Ovary (tissue), 3 donors: ENCODE measurements at regions not wholly inside any gene's neighbourhood (a gene's known extent, or its start where the extent isn't known, plus 50 kb on each side); places are given as distances from the start of the nearest gene placed in this dataset.

Experiments
- EP300 ChIP-seq: sonication (generic); formaldehyde crosslinking; IDR thresholded peaks from one replicate; pipeline ENCODE4 v1.6.1; 2017; ENCODE audit warnings: antibody characterized with exemption
- POLR2A ChIP-seq: fragments of 450-650 bp; IDR thresholded peaks from one replicate; pipeline ENCODE4 v1.6.1; 2017; ENCODE audit warnings: antibody characterized with exemption, mild to moderate bottlenecking, moderate library complexity
- TF ChIP-seq, protein P1 (sequence below), 3 donors: fragments of 450-650 bp in 2 of 3; fragments of 200-600 bp in 1 of 3; IDR thresholded peaks; one replicate each; pipeline versions ENCODE4 v1.5.1 to v1.8.0; 2016 to 2022; ENCODE audit warnings: antibody characterized with exemption in 3 of 3, mild to moderate bottlenecking in 1 of 3
- donor health status: DM: no; HTN: no; CAD: no.

GRCh38 chr9:82552784-82553183 is 510.2 kb downstream of the RASEF start:
- TF ChIP-seq, protein P1, sequence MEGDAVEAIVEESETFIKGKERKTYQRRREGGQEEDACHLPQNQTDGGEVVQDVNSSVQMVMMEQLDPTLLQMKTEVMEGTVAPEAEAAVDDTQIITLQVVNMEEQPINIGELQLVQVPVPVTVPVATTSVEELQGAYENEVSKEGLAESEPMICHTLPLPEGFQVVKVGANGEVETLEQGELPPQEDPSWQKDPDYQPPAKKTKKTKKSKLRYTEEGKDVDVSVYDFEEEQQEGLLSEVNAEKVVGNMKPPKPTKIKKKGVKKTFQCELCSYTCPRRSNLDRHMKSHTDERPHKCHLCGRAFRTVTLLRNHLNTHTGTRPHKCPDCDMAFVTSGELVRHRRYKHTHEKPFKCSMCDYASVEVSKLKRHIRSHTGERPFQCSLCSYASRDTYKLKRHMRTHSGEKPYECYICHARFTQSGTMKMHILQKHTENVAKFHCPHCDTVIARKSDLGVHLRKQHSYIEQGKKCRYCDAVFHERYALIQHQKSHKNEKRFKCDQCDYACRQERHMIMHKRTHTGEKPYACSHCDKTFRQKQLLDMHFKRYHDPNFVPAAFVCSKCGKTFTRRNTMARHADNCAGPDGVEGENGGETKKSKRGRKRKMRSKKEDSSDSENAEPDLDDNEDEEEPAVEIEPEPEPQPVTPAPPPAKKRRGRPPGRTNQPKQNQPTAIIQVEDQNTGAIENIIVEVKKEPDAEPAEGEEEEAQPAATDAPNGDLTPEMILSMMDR (IDR thresholded peaks at IDR 0.05) = no peak
- TF ChIP-seq POLR2A (no peak), EP300 (no peak)
